B cell (primary cell): ENCODE measurements at regions not wholly inside any gene's neighbourhood (a gene's known extent, or its start where the extent isn't known, plus 50 kb on each side); places are given as distances from the start of the nearest gene placed in this dataset.

Source experiments
- ATAC-seq: fragments of 200-7000 bp; cut with Tn5 transposase; one replicate; pipeline ENCODE4 v1.10.0; 2021; ENCODE audit warnings: low read depth, mild to moderate bottlenecking, moderate number of reproducible peaks, moderate library complexity
- CTCF ChIA-PET: fragments of 350-600 bp; sonication (Branson Sonifier 250); formaldehyde crosslinking; loops from one replicate; lab custom pipeline; 2021; ENCODE audit warnings: antibody characterized with exemption, inconsistent platforms; lab: Charles Lee
- POLR2A ChIA-PET: fragments of 350-600 bp; sonication (Branson Sonifier 250); formaldehyde crosslinking; loops from one replicate; lab custom pipeline; 2021; ENCODE audit warnings: antibody characterized with exemption; lab: Charles Lee
- DNase-seq: peaks from one replicate; pipeline ENCODE4 v3.0.0; 2013
- H2AFZ ChIP-seq: 2 replicates; pipeline ENCODE4 v1.6.1; 2012; ENCODE audit warnings: mild to moderate bottlenecking, low read depth, low read length; ENCODE audit not compliant: insufficient read depth, poor library complexity, severe bottlenecking
- H3K27ac ChIP-seq, 2 donors: 1 replicate in 1 of 2; 2 replicates in 1 of 2; pipeline ENCODE4 v1.5.1; 2012 to 2013; ENCODE audit warnings: low read length in 2 of 2, mild to moderate bottlenecking in 2 of 2, moderate library complexity in 1 of 2
- H3K27me3 ChIP-seq, 4 experiments: fragments of 200-600 bp in 1 of 4; sonication (generic) in 1 of 4; replicated peaks in 1 of 4; 1 replicate in 2 of 4; 2 replicates in 2 of 4; pipeline versions ENCODE4 v1.6.1 to v1.7.0; 2013 to 2016; ENCODE audit warnings: low read length in 3 of 4, mild to moderate bottlenecking in 2 of 4, mixed read lengths in 1 of 4, moderate library complexity in 1 of 4; ENCODE audit not compliant: insufficient read depth in 4 of 4, control insufficient read depth in 3 of 4; ENCODE audit errors: control extremely low read depth in 1 of 4
- H3K36me3 ChIP-seq, 2 experiments: replicated peaks in 1 of 2; 1 replicate in 1 of 2; 2 replicates in 1 of 2; pipeline versions ENCODE4 v1.6.1 to v1.7.1; 2013; ENCODE audit warnings: low read length in 1 of 2; ENCODE audit not compliant: insufficient read depth in 2 of 2, control insufficient read depth in 1 of 2; ENCODE audit errors: control extremely low read depth in 1 of 2, extremely low read depth in 1 of 2
- H3K4me1 ChIP-seq, 2 donors: fragments of 200-600 bp in 1 of 2; sonication (generic) in 1 of 2; 1 replicate in 1 of 2; 2 replicates in 1 of 2; pipeline versions ENCODE4 v1.5.1 to v1.6.1; 2013 to 2017; ENCODE audit warnings: low read length in 2 of 2; ENCODE audit not compliant: control insufficient read depth in 2 of 2, insufficient read depth in 2 of 2
- H3K4me2 ChIP-seq: replicated peaks from 2 replicates; pipeline ENCODE3; 2012; ENCODE audit warnings: mild to moderate bottlenecking, low read depth, low read length; ENCODE audit not compliant: poor library complexity, severe bottlenecking
- H3K4me3 ChIP-seq, 5 experiments: fragments of 200-600 bp in 1 of 5; sonication (generic) in 1 of 5; 1 replicate in 3 of 5; 2 replicates in 2 of 5; pipeline versions ENCODE4 v1.5.1 to v1.7.0; 2011 to 2016; ENCODE audit warnings: low read length in 4 of 5, mild to moderate bottlenecking in 4 of 5, low read depth in 2 of 5, control low read depth in 1 of 5, moderate library complexity in 1 of 5; ENCODE audit not compliant: insufficient read depth in 1 of 5; ENCODE audit errors: control extremely low read depth in 1 of 5, extremely low read depth in 1 of 5
- H3K79me2 ChIP-seq: fragments of 200-600 bp; sonication (generic); one replicate; pipeline ENCODE4 v1.6.0; 2016; ENCODE audit warnings: low read length; ENCODE audit not compliant: control insufficient read depth, insufficient read depth
- H3K9ac ChIP-seq: fragments of 200-600 bp; sonication (generic); 2 replicates; pipeline ENCODE4 v1.6.1; 2017; ENCODE audit warnings: mild to moderate bottlenecking, low read length, moderate library complexity
- H3K9me3 ChIP-seq, 3 donors: one replicate each; pipeline versions ENCODE4 v1.6.1 to v1.7.1; 2013; ENCODE audit warnings: low read length in 2 of 3; ENCODE audit not compliant: control insufficient read depth in 2 of 3, insufficient read depth in 1 of 3; ENCODE audit errors: control extremely low read depth in 1 of 3
- H4K20me1 ChIP-seq: 2 replicates; pipeline ENCODE4 v1.6.0; 2012; ENCODE audit warnings: mild to moderate bottlenecking, low read length; ENCODE audit not compliant: insufficient read depth, control insufficient read depth, poor library complexity, severe bottlenecking
- H3K27ac Mint-ChIP-seq: one replicate; pipeline ENCODE4 v1.8.0; 2021; ENCODE audit warnings: mixed read lengths
- H3K27me3 Mint-ChIP-seq: one replicate; pipeline ENCODE4 v1.8.0; 2021; ENCODE audit warnings: mixed read lengths
- H3K4me1 Mint-ChIP-seq: one replicate; pipeline ENCODE4 v1.8.0; 2021; ENCODE audit warnings: mixed read lengths
- H3K4me3 Mint-ChIP-seq: one replicate; pipeline ENCODE4 v1.8.0; 2021; ENCODE audit warnings: mixed read lengths
- H3K9me3 Mint-ChIP-seq: one replicate; pipeline ENCODE4 v1.8.0; 2022; ENCODE audit warnings: mixed read lengths; ENCODE audit not compliant: insufficient read depth
- CTCF ChIP-seq: fragments of 200-600 bp; IDR thresholded peaks from one replicate; pipeline ENCODE4 v1.8.0; 2022; ENCODE audit warnings: antibody characterized with exemption, mild to moderate bottlenecking
- EZH2 ChIP-seq: IDR thresholded peaks from 2 replicates; pipeline ENCODE4 v1.6.1; 2012; ENCODE audit warnings: borderline replicate concordance, low read depth, mild to moderate bottlenecking, moderate library complexity, low read length; ENCODE audit not compliant: insufficient read depth, poor library complexity, severe bottlenecking
- WGBS: methylation state at CpG from one replicate; pipeline ENCODE4 v1.1.5; 2013; ENCODE audit warnings: missing lambda C conversion rate; ENCODE audit not compliant: insufficient coverage; 5-methylcytosine and 5-hydroxymethylcytosine counted together
- intact Hi-C: fragments of 100-400 bp; cut with micrococcal nuclease; formaldehyde crosslinking; loops from one replicate; pipeline ENCODE4 v1.10.0; 2022

GRCh38 chr20:53888951-53889350 lies 181.4 kb downstream of the BCAS1 start:
- Histone ChIP-seq H3K4me1 (peaks cover 13 to 16% of the 10 kb centered on the region in 2 donors), H3K36me3 (no peaks in the 10 kb centered on the region), H3K9me3 (no peaks in the 10 kb centered on the region), H2AFZ (no peak overlapping the region), H3K4me3 (no peak overlapping the region), H3K4me2 (no peak overlapping the region), H4K20me1 (no peaks in the 10 kb centered on the region), H3K27me3 (no peaks in the 10 kb centered on the region), H3K9ac (no peak overlapping the region), H3K27ac (no peak overlapping the region), H3K79me2 (no peaks in the 10 kb centered on the region)
- CTCF ChIA-PET = no interaction called here
- intact Hi-C loops = no loop called here
- H3K4me1 Mint-ChIP-seq = peaks cover 22% of the 10 kb centered on the region
- ATAC-seq (no peak), DNase-seq (no peak)
- H3K27me3 Mint-ChIP-seq = no peaks in the 10 kb centered on the region
- no peak overlapping the region for H3K27ac Mint-ChIP-seq
- POLR2A ChIA-PET = no interaction called here
- no peaks in the 10 kb centered on the region for H3K9me3 Mint-ChIP-seq
- no peak for TF ChIP-seq CTCF
- no peak for TF ChIP-seq EZH2
- WGBS = no CpG with 5 or more reads among the region's 3 CpGs
- no peak overlapping the region for H3K4me3 Mint-ChIP-seq

GRCh38 chr20:53888510-53888909 lies 181.9 kb downstream of the BCAS1 start:
- Histone ChIP-seq H4K20me1 (no peaks in the 10 kb centered on the region), H3K4me3 (no peak overlapping the region), H2AFZ (no peak overlapping the region), H3K4me2 (no peak overlapping the region), H3K27ac (no peak overlapping the region), H3K9ac (no peak overlapping the region), H3K4me1 (peaks cover 8 to 13% of the 10 kb centered on the region in 2 donors), H3K79me2 (no peaks in the 10 kb centered on the region), H3K9me3 (no peaks in the 10 kb centered on the region), H3K36me3 (no peaks in the 10 kb centered on the region), H3K27me3 (no peaks in the 10 kb centered on the region)
- no peaks in the 10 kb centered on the region for H3K27me3 Mint-ChIP-seq
- H3K4me3 Mint-ChIP-seq = no peak overlapping the region
- peaks cover 18% of the 10 kb centered on the region for H3K4me1 Mint-ChIP-seq
- ChIA-PET POLR2A (no interaction called here), CTCF (no interaction called here)
- no peaks in the 10 kb centered on the region for H3K9me3 Mint-ChIP-seq
- WGBS = 80% methylated on average over 4 of the region's 4 CpGs
- H3K27ac Mint-ChIP-seq = no peak overlapping the region
- intact Hi-C loops = no loop called here
- DNase-seq = no peak
- ATAC-seq = no peak
- TF ChIP-seq EZH2 (no peak), CTCF (no peak)
